ENCODE measurements at regions not wholly inside any gene's neighbourhood (a gene's known extent, or its start where the extent isn't known, plus 50 kb on each side); places are given as distances from the start of the nearest gene placed in this dataset.

DNA sequence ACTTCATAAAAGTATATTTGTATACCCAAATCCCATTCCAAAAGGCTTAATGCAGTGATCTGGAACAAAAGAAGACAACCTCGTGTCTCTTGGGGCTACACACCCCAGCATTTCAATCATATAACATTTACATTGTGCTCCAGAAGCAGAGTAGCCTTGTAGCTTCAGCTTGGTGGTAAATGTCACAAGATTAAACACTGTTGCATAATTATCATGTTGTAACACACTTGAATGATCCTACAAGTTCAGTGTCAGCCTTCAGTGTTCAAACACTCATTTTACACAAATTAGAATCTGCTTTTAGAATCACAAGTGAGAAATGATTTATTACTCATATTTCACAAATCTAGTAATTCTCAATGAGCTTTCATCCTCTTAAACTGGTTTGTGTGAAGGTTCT lies 122.6 kb downstream of the CNTN3 start:
- Histone ChIP-seq H3K27ac (ENCODE audit: low read depth, low read length) (no peak overlapping the region), H3K9me3 (ENCODE audit: control insufficient read depth in 2 of 3, low read length in 3 of 3) (no peaks in the 10 kb centered on the region), H3K4me1 (ENCODE audit: control insufficient read depth in 2 of 2, insufficient read depth in 2 of 2, low read length in 2 of 2) (no peaks in the 10 kb centered on the region), H3K27me3 (ENCODE audit: control insufficient read depth in 2 of 2, insufficient read depth in 2 of 2, low read length in 2 of 2) (no peaks in the 10 kb centered on the region), H3K36me3 (ENCODE audit: control insufficient read depth in 2 of 3, insufficient read depth in 3 of 3, low read length in 3 of 3) (no peaks in the 10 kb centered on the region), H3K4me3 (ENCODE audit: low read length) (no peak overlapping the region)
- ATAC-seq (no peak), DNase-seq (no peak)
- no peaks in the 10 kb centered on the region for H3K4me1 Mint-ChIP-seq
- no peaks in the 10 kb centered on the region for H3K27me3 Mint-ChIP-seq
- no peaks in the 10 kb centered on the region for H3K36me3 Mint-ChIP-seq
- H3K4me3 Mint-ChIP-seq, result no peak overlapping the region
- no peak overlapping the region for H3K27ac Mint-ChIP-seq
- intact Hi-C loops (cut with micrococcal nuclease), result no loop called here
- peaks cover 0 to 13% (median 3%) of the 10 kb centered on the region in 11 donors for H3K9me3 Mint-ChIP-seq
- ChIA-PET POLR2A (no interaction called here), CTCF (no interaction called here)

DNA sequence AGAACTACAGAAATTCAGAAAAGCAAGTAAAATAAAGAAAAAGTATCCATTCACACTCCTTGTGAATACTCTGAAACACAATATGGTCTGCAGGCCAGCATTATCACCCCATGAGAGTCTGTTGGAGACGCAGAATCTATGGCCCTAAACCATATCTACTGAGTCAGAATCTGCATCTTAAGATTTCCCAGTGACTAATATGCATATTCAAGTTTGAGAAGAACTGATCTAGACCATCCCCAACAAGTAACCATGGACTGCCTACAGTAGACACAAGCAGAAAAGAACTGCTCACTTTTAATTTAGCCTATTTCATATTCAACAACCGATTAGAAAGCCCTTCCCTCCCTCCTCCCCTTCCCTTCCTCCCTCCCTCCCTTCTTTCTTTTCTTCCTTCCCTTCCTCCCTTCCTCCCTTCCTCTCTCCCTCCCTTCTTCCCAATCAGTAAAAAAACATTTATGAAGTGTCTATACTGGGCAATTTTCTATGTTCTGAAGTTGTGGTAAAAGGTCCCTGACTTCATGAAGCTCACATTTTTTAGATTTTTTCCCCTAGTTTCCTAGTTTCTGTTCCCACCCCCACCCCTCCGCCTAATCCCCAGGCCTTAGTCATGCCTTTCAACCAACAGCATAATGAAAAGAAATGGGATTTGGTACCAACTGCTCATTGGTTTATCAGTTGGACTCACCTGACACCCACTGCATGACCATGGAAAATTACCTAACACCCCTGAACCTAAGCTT lies 125.2 kb downstream of the CNTN3 start:
- DNase-seq, result no peak
- Histone ChIP-seq H3K9me3 (ENCODE audit: control insufficient read depth in 2 of 3, low read length in 3 of 3) (no peaks in the 10 kb centered on the region), H3K4me3 (ENCODE audit: low read length) (no peak overlapping the region), H3K27ac (ENCODE audit: low read depth, low read length) (no peak overlapping the region), H3K4me1 (ENCODE audit: control insufficient read depth in 2 of 2, insufficient read depth in 2 of 2, low read length in 2 of 2) (no peaks in the 10 kb centered on the region), H3K27me3 (ENCODE audit: control insufficient read depth in 2 of 2, insufficient read depth in 2 of 2, low read length in 2 of 2) (no peaks in the 10 kb centered on the region), H3K36me3 (ENCODE audit: control insufficient read depth in 2 of 3, insufficient read depth in 3 of 3, low read length in 3 of 3) (no peaks in the 10 kb centered on the region)
- intact Hi-C loops (cut with micrococcal nuclease), result no loop called here
- Mint-ChIP-seq H3K27me3 (no peaks in the 10 kb centered on the region), H3K4me1 (no peaks in the 10 kb centered on the region), H3K9me3 (peaks cover 0 to 24% (median 5%) of the 10 kb centered on the region in 11 donors), H3K27ac (no peak overlapping the region), H3K4me3 (no peak overlapping the region), H3K36me3 (no peaks in the 10 kb centered on the region)
- ChIA-PET POLR2A (no interaction called here), CTCF (no interaction called here)
- ATAC-seq, result no peak

DNA sequence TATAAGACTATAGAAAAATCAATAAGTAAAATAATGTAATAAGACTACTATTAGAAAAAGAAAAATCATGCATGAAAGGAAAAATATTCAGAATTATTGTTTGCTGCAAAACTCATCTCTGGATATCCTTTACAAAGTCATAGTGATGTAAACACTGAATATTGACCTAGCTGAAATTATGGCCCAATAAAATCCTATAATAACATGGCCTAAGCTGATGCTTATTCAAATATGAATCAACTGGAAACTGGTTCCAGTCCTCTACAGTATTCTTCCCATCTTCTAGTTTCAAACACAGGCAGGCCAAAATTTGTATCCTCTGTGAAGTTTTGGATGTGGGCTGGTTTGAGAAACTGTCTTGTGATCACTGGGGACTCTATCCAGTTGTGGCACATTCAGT lies 134.5 kb downstream of the CNTN3 start:
- Histone ChIP-seq H3K36me3 (ENCODE audit: control insufficient read depth in 2 of 3, insufficient read depth in 3 of 3, low read length in 3 of 3) (no peaks in the 10 kb centered on the region), H3K27me3 (ENCODE audit: control insufficient read depth in 2 of 2, insufficient read depth in 2 of 2, low read length in 2 of 2) (no peaks in the 10 kb centered on the region), H3K27ac (ENCODE audit: low read depth, low read length) (no peak overlapping the region), H3K9me3 (ENCODE audit: control insufficient read depth in 2 of 3, low read length in 3 of 3) (no peaks in the 10 kb centered on the region), H3K4me1 (ENCODE audit: control insufficient read depth in 2 of 2, insufficient read depth in 2 of 2, low read length in 2 of 2) (no peaks in the 10 kb centered on the region), H3K4me3 (ENCODE audit: low read length) (no peak overlapping the region)
- Mint-ChIP-seq H3K4me3 (no peak overlapping the region), H3K36me3 (no peaks in the 10 kb centered on the region), H3K27me3 (no peaks in the 10 kb centered on the region), H3K9me3 (peaks cover 0 to 22% (median 4%) of the 10 kb centered on the region in 11 donors), H3K27ac (no peak overlapping the region), H3K4me1 (no peaks in the 10 kb centered on the region)
- POLR2A ChIA-PET, result no interaction called here
- intact Hi-C loops (cut with micrococcal nuclease), result no loop called here
- no peak for DNase-seq
- ATAC-seq, result no peak
- CTCF ChIA-PET, result no interaction called here

DNA sequence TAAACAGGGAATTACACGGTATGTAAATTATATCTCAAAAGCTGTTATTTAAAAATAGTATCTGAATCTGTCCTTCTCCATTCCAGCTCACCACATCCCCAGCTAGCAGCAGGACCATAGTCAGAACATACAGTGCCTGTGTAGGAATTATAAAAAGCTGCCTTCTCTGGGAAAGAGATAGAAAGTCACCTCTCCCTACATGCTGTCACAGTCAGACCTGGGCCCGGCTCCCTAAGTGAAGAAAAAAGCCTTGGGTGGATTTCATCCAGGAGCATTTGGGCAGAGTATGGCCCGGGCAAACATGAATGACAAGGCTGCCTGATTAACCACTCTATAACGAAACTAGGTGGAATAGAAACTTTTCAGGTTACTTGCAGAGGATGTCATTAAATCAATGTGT lies 144.1 kb downstream of the CNTN3 start:
- POLR2A ChIA-PET, result no interaction called here
- Mint-ChIP-seq H3K4me3 (no peak overlapping the region), H3K27ac (no peak overlapping the region), H3K9me3 (peaks cover 0 to 35% (median 9%) of the 10 kb centered on the region in 11 donors), H3K36me3 (no peaks in the 10 kb centered on the region), H3K4me1 (no peaks in the 10 kb centered on the region), H3K27me3 (no peaks in the 10 kb centered on the region)
- Histone ChIP-seq H3K27ac (ENCODE audit: low read depth, low read length) (no peak overlapping the region), H3K4me3 (ENCODE audit: low read length) (no peak overlapping the region), H3K9me3 (ENCODE audit: control insufficient read depth in 2 of 3, low read length in 3 of 3) (no peaks in the 10 kb centered on the region), H3K4me1 (ENCODE audit: control insufficient read depth in 2 of 2, insufficient read depth in 2 of 2, low read length in 2 of 2) (no peaks in the 10 kb centered on the region), H3K27me3 (ENCODE audit: control insufficient read depth in 2 of 2, insufficient read depth in 2 of 2, low read length in 2 of 2) (no peaks in the 10 kb centered on the region), H3K36me3 (ENCODE audit: control insufficient read depth in 2 of 3, insufficient read depth in 3 of 3, low read length in 3 of 3) (no peaks in the 10 kb centered on the region)
- DNase-seq, result no peak
- intact Hi-C loops (cut with micrococcal nuclease), result no loop called here
- CTCF ChIA-PET, result no interaction called here
- no peak for ATAC-seq

DNA sequence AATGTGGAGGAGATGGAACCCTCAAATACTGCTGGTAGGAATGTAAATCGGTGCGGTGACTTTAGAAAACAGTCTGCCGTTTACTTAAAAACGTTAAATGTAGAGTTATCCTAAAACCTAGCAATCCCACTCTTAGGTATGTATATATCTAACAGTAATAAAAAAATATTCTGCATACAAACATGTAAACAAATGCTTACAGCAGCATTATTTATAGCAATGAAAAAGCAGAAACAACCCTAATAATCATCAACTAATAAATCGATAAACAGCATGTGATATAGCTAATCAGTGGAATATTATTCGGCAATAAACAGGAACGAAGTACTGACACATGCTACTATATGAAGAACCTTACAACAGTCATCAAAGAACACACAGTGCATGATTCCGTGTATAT lies 144.7 kb downstream of the CNTN3 start:
- intact Hi-C loops (cut with micrococcal nuclease), result no loop called here
- H3K4me3 Mint-ChIP-seq, result no peak overlapping the region
- ChIA-PET POLR2A (no interaction called here), CTCF (no interaction called here)
- Histone ChIP-seq H3K4me3 (ENCODE audit: low read length) (no peak overlapping the region), H3K27ac (ENCODE audit: low read depth, low read length) (no peak overlapping the region), H3K36me3 (ENCODE audit: control insufficient read depth in 2 of 3, insufficient read depth in 3 of 3, low read length in 3 of 3) (no peaks in the 10 kb centered on the region), H3K27me3 (ENCODE audit: control insufficient read depth in 2 of 2, insufficient read depth in 2 of 2, low read length in 2 of 2) (no peaks in the 10 kb centered on the region), H3K9me3 (ENCODE audit: control insufficient read depth in 2 of 3, low read length in 3 of 3) (no peaks in the 10 kb centered on the region), H3K4me1 (ENCODE audit: control insufficient read depth in 2 of 2, insufficient read depth in 2 of 2, low read length in 2 of 2) (no peaks in the 10 kb centered on the region)
- peaks cover 0 to 35% (median 9%) of the 10 kb centered on the region in 11 donors for H3K9me3 Mint-ChIP-seq
- no peak overlapping the region for H3K27ac Mint-ChIP-seq
- DNase-seq, result no peak
- no peaks in the 10 kb centered on the region for H3K27me3 Mint-ChIP-seq
- no peaks in the 10 kb centered on the region for H3K4me1 Mint-ChIP-seq
- no peak for ATAC-seq
- H3K36me3 Mint-ChIP-seq, result no peaks in the 10 kb centered on the region

DNA sequence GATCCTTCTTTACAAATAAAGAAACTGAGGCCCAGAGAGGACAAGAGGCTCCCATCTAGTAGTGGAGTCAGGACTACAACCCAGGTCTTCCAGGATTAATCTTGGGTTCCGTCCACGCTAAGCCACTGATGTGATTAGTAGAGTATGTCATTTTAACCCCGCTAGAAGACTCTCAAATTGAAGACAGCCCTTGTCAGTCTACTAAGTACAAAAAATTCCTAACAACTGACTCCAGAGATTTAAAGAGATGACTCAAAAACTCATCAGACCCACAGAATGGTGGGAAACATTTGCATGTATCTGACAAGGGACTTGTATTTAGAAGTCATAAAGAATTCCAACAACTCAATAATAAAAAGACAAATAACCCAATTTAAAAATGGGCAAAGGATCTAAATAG lies 145.3 kb downstream of the CNTN3 start:
- no peak overlapping the region for H3K27ac ChIP-seq (ENCODE audit: low read depth, low read length)
- no peaks in the 10 kb centered on the region for H3K27me3 ChIP-seq (ENCODE audit: control insufficient read depth in 2 of 2, insufficient read depth in 2 of 2, low read length in 2 of 2)
- H3K9me3 Mint-ChIP-seq, result peaks cover 0 to 35% (median 9%) of the 10 kb centered on the region in 11 donors
- no peak overlapping the region for H3K4me3 ChIP-seq (ENCODE audit: low read length)
- H3K36me3 ChIP-seq (ENCODE audit: control insufficient read depth in 2 of 3, insufficient read depth in 3 of 3, low read length in 3 of 3), result no peaks in the 10 kb centered on the region
- no peaks in the 10 kb centered on the region for H3K4me1 Mint-ChIP-seq
- H3K9me3 ChIP-seq (ENCODE audit: control insufficient read depth in 2 of 3, low read length in 3 of 3), result no peaks in the 10 kb centered on the region
- no peaks in the 10 kb centered on the region for H3K36me3 Mint-ChIP-seq
- intact Hi-C loops (cut with micrococcal nuclease), result no loop called here
- H3K4me1 ChIP-seq (ENCODE audit: control insufficient read depth in 2 of 2, insufficient read depth in 2 of 2, low read length in 2 of 2), result no peaks in the 10 kb centered on the region
- CTCF ChIA-PET, result no interaction called here
- no peaks in the 10 kb centered on the region for H3K27me3 Mint-ChIP-seq
- no peak for ATAC-seq
- POLR2A ChIA-PET, result no interaction called here
- no peak overlapping the region for H3K27ac Mint-ChIP-seq
- H3K4me3 Mint-ChIP-seq, result no peak overlapping the region
- no peak for DNase-seq

DNA sequence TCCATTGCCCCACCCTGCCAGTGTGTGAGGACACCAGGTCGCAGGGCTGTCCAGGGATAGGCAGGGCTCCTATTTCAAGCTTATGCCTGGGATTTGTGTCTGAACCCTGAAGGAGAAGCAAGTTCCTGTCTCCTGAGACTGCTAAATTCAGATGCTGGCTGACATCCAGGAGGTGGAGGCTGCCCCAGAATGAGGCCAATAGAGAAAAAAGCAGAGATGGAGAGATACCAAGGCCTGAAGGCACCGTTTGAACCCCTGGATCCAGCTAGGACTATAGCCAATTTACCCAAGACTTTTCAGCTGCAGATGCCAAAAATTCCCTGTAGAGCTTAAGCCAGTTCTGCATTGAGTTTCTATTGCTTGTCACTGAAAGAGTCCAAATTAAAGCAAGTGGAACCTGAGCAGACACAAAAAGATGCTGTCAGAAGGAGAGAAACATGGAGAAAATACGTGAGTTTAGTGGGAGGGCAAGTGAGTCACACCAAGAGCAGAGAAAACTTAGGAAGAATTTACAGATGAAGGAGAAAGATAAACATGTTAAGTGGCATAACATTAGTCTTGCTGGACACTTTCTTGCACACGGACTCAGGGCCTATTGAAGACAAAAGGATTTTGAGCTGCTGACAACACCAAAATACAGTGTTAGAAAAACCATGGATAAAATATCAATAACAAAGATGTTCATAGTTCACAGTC lies 148.6 kb downstream of the CNTN3 start:
- no peaks in the 10 kb centered on the region for H3K27me3 Mint-ChIP-seq
- H3K27ac Mint-ChIP-seq, result no peak overlapping the region
- ATAC-seq (no peak), DNase-seq (no peak)
- H3K9me3 Mint-ChIP-seq, result peaks cover 0 to 39% (median 8%) of the 10 kb centered on the region in 11 donors
- intact Hi-C loops (cut with micrococcal nuclease), result no loop called here
- Histone ChIP-seq H3K27me3 (ENCODE audit: control insufficient read depth in 2 of 2, insufficient read depth in 2 of 2, low read length in 2 of 2) (no peaks in the 10 kb centered on the region), H3K4me3 (ENCODE audit: low read length) (no peak overlapping the region), H3K4me1 (ENCODE audit: control insufficient read depth in 2 of 2, insufficient read depth in 2 of 2, low read length in 2 of 2) (no peaks in the 10 kb centered on the region), H3K36me3 (ENCODE audit: control insufficient read depth in 2 of 3, insufficient read depth in 3 of 3, low read length in 3 of 3) (no peaks in the 10 kb centered on the region), H3K27ac (ENCODE audit: low read depth, low read length) (no peak overlapping the region), H3K9me3 (ENCODE audit: control insufficient read depth in 2 of 3, low read length in 3 of 3) (no peaks in the 10 kb centered on the region)
- H3K36me3 Mint-ChIP-seq, result no peaks in the 10 kb centered on the region
- no peaks in the 10 kb centered on the region for H3K4me1 Mint-ChIP-seq
- CTCF ChIA-PET, result no interaction called here
- POLR2A ChIA-PET, result no interaction called here
- no peak overlapping the region for H3K4me3 Mint-ChIP-seq

All from naive thymus-derived CD4-positive, alpha-beta T cell (primary cell).